K562 (cell line): ENCODE measurements at regions not wholly inside any gene's neighbourhood (a gene's known extent, or its start where the extent isn't known, plus 50 kb on each side); places are given as distances from the start of the nearest gene placed in this dataset.

Experiments used
- ATAC-seq: fragments of 200-7000 bp; cut with Tn5 transposase; 3 replicates; pipeline ENCODE4 v1.9.1; 2020; ENCODE audit warnings: moderate library complexity
- BruUV-seq: library from RNA; stranded (reverse); fragments of 400-500 nt; replicated peaks from 2 replicates; lab custom pipeline; 2021; lab: Mats Ljungman, UMichigan
- CTCF ChIA-PET: fragments of 300-600 bp; formaldehyde crosslinking; extraction: SDS; loops from one replicate; lab custom pipeline; 2021; ENCODE audit warnings: low intra/inter-chr PET ratio; lab: Yijun Ruan, JAX
- POLR2A ChIA-PET: fragments of 300-600, 350-650 bp; sonication (Branson Sonifier 250); formaldehyde crosslinking; extraction: SDS; loops from one replicate; lab custom pipeline; 2021; ENCODE audit warnings: antibody characterized with exemption, inconsistent platforms; lab: Yijun Ruan, JAX
- DNase-seq, 4 experiments: peaks; one replicate each; pipeline versions ENCODE4 v3.0.0 to v3.0.0-alpha.2; 2011 to 2018; ENCODE audit warnings: low spot score in 3 of 4, mixed read lengths in 3 of 4; ENCODE audit errors: extremely low read depth in 1 of 4
- FAIRE-seq: peaks from 2 replicates; lab custom pipeline; 2011; peaks lifted over from hg19 to GRCh38; lab: Jason Lieb, UNC
- H2AFZ ChIP-seq: 2 replicates; pipeline ENCODE4 v1.6.0; 2011; ENCODE audit warnings: low read depth, low read length, control low read depth, inconsistent platforms
- H3K27ac ChIP-seq: fragments of 200-600 bp; 3 replicates; pipeline ENCODE4 v1.8.0; 2011; ENCODE audit warnings: low read depth, mild to moderate bottlenecking, control low read depth, inconsistent platforms, low read length, moderate library complexity, mixed read lengths; ENCODE audit errors: extremely low read depth
- H3K27me3 ChIP-seq, 2 experiments: fragments of 300-600 bp in 1 of 2; 2 replicates in 1 of 2; 3 replicates in 1 of 2; pipeline versions ENCODE4 v1.6.0 to v1.8.0; 2011; ENCODE audit warnings: inconsistent platforms in 2 of 2, low read length in 2 of 2, mild to moderate bottlenecking in 1 of 2, mixed read lengths in 1 of 2, moderate library complexity in 1 of 2; ENCODE audit not compliant: control insufficient read depth in 2 of 2, insufficient read depth in 2 of 2
- H3K36me3 ChIP-seq: fragments of 300-600 bp; 3 replicates; pipeline ENCODE4 v1.8.0; 2011; ENCODE audit warnings: mild to moderate bottlenecking, low read length, inconsistent platforms; ENCODE audit not compliant: control insufficient read depth, insufficient read depth
- H3K4me1 ChIP-seq, 2 experiments: fragments of 200-600 bp in 1 of 2; replicated peaks in 1 of 2; 2 replicates in 1 of 2; 3 replicates in 1 of 2; pipeline versions ENCODE4 v1.5.1 to v1.8.0; 2011; ENCODE audit warnings: inconsistent platforms in 2 of 2, low read length in 2 of 2, mild to moderate bottlenecking in 1 of 2, mixed read lengths in 1 of 2, moderate library complexity in 1 of 2; ENCODE audit not compliant: control insufficient read depth in 2 of 2, insufficient read depth in 2 of 2
- H3K4me2 ChIP-seq: 2 replicates; pipeline ENCODE4 v1.6.1; 2011; ENCODE audit warnings: low read length, control low read depth, inconsistent platforms, mixed read lengths; ENCODE audit not compliant: insufficient read depth
- H3K4me3 ChIP-seq: fragments of 200-600 bp; sonication (generic), shearing (Covaris generic); 2 replicates; pipeline ENCODE4 v1.5.1; 2016; ENCODE audit warnings: control low read depth, inconsistent platforms
- H3K79me2 ChIP-seq: fragments of 200-600 bp; 3 replicates; pipeline ENCODE4 v1.8.0; 2011; ENCODE audit warnings: low read length, inconsistent platforms; ENCODE audit not compliant: control insufficient read depth, insufficient read depth
- H3K9ac ChIP-seq, 2 experiments: 2 replicates each; pipeline versions ENCODE4 v1.6.0 to v1.6.1; 2011; ENCODE audit warnings: low read depth in 2 of 2, low read length in 2 of 2, control low read depth in 1 of 2, inconsistent platforms in 1 of 2, mild to moderate bottlenecking in 1 of 2, mixed read lengths in 1 of 2; ENCODE audit not compliant: insufficient read depth in 1 of 2
- H3K9me1 ChIP-seq: one replicate; pipeline ENCODE4 v1.6.0; 2011; ENCODE audit warnings: inconsistent platforms, mild to moderate bottlenecking, low read length, moderate library complexity; ENCODE audit not compliant: control insufficient read depth, insufficient read depth
- H3K9me3 ChIP-seq: replicated peaks from 2 replicates; pipeline ENCODE4 v1.5.1; 2011; ENCODE audit warnings: low read depth, low read length, inconsistent platforms; ENCODE audit not compliant: control insufficient read depth, insufficient read depth
- H4K20me1 ChIP-seq: replicated peaks from 2 replicates; pipeline ENCODE4 v1.6.1; 2011; ENCODE audit warnings: low read length, inconsistent platforms, mixed read lengths; ENCODE audit not compliant: control insufficient read depth, insufficient read depth
- CCAR2 ChIP-seq: fragments of 200-400 bp; formaldehyde crosslinking; IDR thresholded peaks from 2 replicates; pipeline ENCODE4 v1.6.1; 2017; ENCODE audit warnings: mild to moderate bottlenecking, low read depth, low read length
- DACH1 ChIP-seq: fragments of 450-650 bp; IDR thresholded peaks from 2 replicates; pipeline ENCODE4 v1.6.1; 2018; ENCODE audit not compliant: partially characterized antibody
- HIVEP1 ChIP-seq: fragments of 250-450 bp; sonication (Bioruptor Pico); IDR thresholded peaks from 2 replicates; pipeline ENCODE4 v1.4.0; 2020; ENCODE audit warnings: mild to moderate bottlenecking
- LARP7 ChIP-seq: fragments of 450-650 bp; IDR thresholded peaks from 2 replicates; pipeline ENCODE4 v1.6.1; 2016
- MAFG ChIP-seq: fragments of 450-650 bp; conservative IDR thresholded peaks from 2 replicates; pipeline ENCODE4 v1.6.1; 2016; ENCODE audit warnings: missing genetic modification characterization, missing compliant biosample characterization
- MBD2 ChIP-seq: sonication (generic); IDR thresholded peaks from 2 replicates; pipeline ENCODE4 v1.6.1; 2016; ENCODE audit warnings: low read depth, borderline replicate concordance
- RBM39 ChIP-seq: fragments of 200-400 bp; formaldehyde crosslinking; optimal IDR thresholded peaks from 2 replicates; pipeline ENCODE3; 2018; ENCODE audit warnings: low read depth, low read length
- RNF219 ChIP-seq: fragments of 250-450 bp; sonication (Bioruptor Pico); IDR thresholded peaks from 2 replicates; pipeline ENCODE4 v1.5.0; 2022; ENCODE audit warnings: mild to moderate bottlenecking
- THRB ChIP-seq: fragments of 450-650 bp; formaldehyde crosslinking; conservative IDR thresholded peaks from 2 replicates; pipeline ENCODE4 v1.4.0; 2022; ENCODE audit warnings: mild to moderate bottlenecking, missing genetic modification characterization
- WGBS: fragments of 100-300 bp; shearing (Covaris generic); methylation state at CpG from one replicate; pipeline ENCODE4 v1.1.6; 2016; ENCODE audit warnings: low coverage, mixed read lengths; ENCODE audit not compliant: insufficient coverage; ENCODE audit errors: missing lambda C conversion rate; 5-methylcytosine and 5-hydroxymethylcytosine counted together
- in situ Hi-C: fragments of 300-500 bp; cut with MboI; formaldehyde crosslinking; loops from 4 replicates; pipeline ENCODE4 v1.15.0; 2018; ENCODE audit warnings: inconsistent platforms, mixed read lengths
- intact Hi-C: fragments of 100-400 bp; cut with micrococcal nuclease; formaldehyde crosslinking; loops from 2 replicates; pipeline ENCODE4 v1.14.2; 2022
- TF ChIP-seq, protein P1 (sequence below): fragments of 450-650 bp; formaldehyde crosslinking; IDR thresholded peaks from 2 replicates; pipeline ENCODE4 v1.4.0; 2020; ENCODE audit warnings: mild to moderate bottlenecking, moderate library complexity
- TF ChIP-seq, protein P2 (sequence below): fragments of 450-650 bp; IDR thresholded peaks from 2 replicates; pipeline ENCODE4 v1.6.1; 2016; ENCODE audit warnings: low read depth

GRCh38 chr10:131688304-131688703 lies 212.5 kb upstream of the PPP2R2D start:
- Histone ChIP-seq H3K4me3 (no peak overlapping the region), H3K36me3 (no peaks in the 10 kb centered on the region), H4K20me1 (no peaks in the 10 kb centered on the region), H3K9me1 (no peaks in the 10 kb centered on the region), H3K9ac (no peak overlapping the region), H3K4me1 (no peaks in the 10 kb centered on the region), H2AFZ (no peak overlapping the region), H3K27me3 (peaks cover 2 to 7% of the 10 kb centered on the region in 2 experiments; a peak in 3 of 5 replicates), H3K9me3 (no peaks in the 10 kb centered on the region), H3K79me2 (no peaks in the 10 kb centered on the region), H3K27ac (no peak overlapping the region), H3K4me2 (no peak overlapping the region)
- TF ChIP-seq MBD2 (no peak), RNF219 (CRISPR knock-in tag) (no peak), THRB (CRISPR knock-in tag) (no peak), DACH1 (no peak), HIVEP1 (CRISPR knock-in tag) (no peak), MAFG (tag) (no peak), CCAR2 (no peak), LARP7 (no peak), RBM39 (no peak)
- TF ChIP-seq, protein P1, sequence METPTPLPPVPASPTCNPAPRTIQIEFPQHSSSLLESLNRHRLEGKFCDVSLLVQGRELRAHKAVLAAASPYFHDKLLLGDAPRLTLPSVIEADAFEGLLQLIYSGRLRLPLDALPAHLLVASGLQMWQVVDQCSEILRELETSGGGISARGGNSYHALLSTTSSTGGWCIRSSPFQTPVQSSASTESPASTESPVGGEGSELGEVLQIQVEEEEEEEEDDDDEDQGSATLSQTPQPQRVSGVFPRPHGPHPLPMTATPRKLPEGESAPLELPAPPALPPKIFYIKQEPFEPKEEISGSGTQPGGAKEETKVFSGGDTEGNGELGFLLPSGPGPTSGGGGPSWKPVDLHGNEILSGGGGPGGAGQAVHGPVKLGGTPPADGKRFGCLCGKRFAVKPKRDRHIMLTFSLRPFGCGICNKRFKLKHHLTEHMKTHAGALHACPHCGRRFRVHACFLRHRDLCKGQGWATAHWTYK (CRISPR knock-in tag) = no peak
- TF ChIP-seq, protein P2, sequence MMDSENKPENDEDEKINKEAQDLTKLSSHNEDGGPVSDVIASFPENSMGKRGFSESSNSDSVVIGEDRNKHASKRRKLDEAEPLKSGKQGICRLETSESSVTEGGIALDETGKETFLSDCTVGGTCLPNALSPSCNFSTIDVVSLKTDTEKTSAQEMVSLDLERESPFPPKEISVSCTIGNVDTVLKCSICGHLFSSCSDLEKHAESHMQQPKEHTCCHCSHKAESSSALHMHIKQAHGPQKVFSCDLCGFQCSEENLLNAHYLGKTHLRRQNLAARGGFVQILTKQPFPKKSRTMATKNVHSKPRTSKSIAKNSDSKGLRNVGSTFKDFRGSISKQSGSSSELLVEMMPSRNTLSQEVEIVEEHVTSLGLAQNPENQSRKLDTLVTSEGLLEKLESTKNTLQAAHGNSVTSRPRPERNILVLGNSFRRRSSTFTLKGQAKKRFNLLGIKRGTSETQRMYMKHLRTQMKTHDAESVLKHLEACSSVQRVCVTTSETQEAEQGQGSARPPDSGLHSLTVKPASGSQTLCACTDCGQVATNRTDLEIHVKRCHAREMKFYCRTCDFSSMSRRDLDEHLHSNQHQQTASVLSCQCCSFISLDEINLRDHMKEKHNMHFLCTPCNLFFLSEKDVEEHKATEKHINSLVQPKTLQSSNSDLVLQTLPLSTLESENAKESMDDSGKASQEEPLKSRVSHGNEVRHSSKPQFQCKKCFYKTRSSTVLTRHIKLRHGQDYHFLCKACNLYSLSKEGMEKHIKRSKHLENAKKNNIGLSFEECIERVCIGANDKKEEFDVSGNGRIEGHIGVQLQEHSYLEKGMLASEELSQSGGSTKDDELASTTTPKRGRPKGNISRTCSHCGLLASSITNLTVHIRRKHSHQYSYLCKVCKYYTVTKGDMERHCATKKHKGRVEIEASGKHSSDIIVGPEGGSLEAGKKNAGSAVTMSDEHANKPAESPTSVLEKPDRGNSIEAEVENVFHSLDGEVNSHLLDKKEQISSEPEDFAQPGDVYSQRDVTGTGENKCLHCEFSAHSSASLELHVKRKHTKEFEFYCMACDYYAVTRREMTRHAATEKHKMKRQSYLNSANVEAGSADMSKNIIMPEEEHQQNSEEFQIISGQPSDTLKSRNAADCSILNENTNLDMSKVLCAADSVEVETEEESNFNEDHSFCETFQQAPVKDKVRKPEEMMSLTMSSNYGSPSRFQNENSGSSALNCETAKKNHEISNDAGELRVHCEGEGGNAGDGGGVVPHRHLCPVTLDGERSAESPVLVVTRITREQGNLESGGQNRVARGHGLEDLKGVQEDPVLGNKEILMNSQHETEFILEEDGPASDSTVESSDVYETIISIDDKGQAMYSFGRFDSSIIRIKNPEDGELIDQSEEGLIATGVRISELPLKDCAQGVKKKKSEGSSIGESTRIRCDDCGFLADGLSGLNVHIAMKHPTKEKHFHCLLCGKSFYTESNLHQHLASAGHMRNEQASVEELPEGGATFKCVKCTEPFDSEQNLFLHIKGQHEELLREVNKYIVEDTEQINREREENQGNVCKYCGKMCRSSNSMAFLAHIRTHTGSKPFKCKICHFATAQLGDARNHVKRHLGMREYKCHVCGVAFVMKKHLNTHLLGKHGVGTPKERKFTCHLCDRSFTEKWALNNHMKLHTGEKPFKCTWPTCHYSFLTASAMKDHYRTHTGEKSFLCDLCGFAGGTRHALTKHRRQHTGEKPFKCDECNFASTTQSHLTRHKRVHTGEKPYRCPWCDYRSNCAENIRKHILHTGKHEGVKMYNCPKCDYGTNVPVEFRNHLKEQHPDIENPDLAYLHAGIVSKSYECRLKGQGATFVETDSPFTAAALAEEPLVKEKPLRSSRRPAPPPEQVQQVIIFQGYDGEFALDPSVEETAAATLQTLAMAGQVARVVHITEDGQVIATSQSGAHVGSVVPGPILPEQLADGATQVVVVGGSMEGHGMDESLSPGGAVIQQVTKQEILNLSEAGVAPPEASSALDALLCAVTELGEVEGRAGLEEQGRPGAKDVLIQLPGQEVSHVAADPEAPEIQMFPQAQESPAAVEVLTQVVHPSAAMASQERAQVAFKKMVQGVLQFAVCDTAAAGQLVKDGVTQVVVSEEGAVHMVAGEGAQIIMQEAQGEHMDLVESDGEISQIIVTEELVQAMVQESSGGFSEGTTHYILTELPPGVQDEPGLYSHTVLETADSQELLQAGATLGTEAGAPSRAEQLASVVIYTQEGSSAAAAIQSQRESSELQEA = no peak
- ChIA-PET POLR2A (interaction anchor here (0.8 kb wide), 1 partner anchor 12 kb away, joined by 3 read pairs; no protein-coding TSS in a partner anchor), CTCF (no interaction called here)
- intact Hi-C loops (no loop called here), in situ Hi-C loops (no loop called here)
- DNase-seq (no peak), FAIRE-seq (no peak), ATAC-seq (no peak)
- no TSS peak for BruUV-seq
- 0% methylated on average over 1 of the region's 1 CpG for WGBS
